NCI-H345 (cell line): ENCODE measurements at regions not wholly inside any gene's neighbourhood (a gene's known extent, or its start where the extent isn't known, plus 50 kb on each side); places are given as distances from the start of the nearest gene placed in this dataset.
A peak's percentile ranks its signal among the peaks of the same experiment; 100 is the strongest.
"Not testable (repeated sequence)": the region's sequence is repeated elsewhere in the genome, so short reads cannot be mapped to it uniquely, and the experiment has no call there.

Source experiments
- DNase-seq: peaks from one replicate; lab custom pipeline; 2025; lab: John Stamatoyannopoulos, UW

DNA sequence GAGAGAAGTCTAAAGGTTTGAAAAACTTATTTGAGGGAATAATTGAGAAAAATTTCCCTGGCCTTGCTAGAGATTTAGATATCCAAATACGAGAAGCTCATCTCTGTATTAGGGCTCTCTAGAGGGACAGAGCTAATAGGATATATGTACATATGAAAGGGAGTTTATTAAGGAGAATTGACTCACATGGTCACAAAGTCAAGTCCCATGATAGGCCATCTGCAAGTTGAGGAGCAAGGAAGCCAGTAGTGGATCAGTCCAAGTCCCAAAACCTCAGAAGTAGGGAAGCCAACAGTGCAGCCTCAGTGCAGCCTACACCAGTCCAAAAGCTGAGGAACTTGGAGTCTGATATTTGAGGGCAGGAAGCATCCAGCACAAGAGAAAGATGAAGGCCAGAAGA is 126.7 kb downstream of the PJA2 start:
- DNase-seq: not testable (repeated sequence)

DNA sequence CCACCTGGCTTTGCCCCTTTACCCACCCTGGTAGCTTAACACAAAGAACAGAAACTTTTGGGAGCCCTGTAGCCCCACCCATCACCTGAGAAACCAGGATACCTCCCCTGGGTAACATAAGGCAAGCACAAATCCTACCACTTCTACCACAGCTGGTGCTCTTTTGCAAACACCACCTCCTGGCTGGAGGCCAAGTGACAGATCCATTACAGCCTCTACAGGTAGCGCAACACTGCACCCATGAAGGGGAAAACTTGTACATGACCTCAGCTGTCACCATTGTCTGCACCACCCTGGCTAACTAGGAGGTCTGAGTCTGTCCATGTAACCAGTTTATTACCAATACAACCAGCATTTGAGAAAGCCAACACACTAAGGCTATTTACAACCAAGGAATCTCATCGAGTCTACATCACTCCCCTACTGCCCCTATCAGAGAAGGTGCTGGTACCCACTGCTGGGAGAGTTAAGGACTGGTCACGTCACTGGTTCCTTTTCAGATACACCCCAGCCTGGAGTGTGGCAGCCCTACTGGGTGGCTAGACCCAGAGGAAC is 128.6 kb downstream of the PJA2 start:
- peak; percentile 94 for DNase-seq

DNA sequence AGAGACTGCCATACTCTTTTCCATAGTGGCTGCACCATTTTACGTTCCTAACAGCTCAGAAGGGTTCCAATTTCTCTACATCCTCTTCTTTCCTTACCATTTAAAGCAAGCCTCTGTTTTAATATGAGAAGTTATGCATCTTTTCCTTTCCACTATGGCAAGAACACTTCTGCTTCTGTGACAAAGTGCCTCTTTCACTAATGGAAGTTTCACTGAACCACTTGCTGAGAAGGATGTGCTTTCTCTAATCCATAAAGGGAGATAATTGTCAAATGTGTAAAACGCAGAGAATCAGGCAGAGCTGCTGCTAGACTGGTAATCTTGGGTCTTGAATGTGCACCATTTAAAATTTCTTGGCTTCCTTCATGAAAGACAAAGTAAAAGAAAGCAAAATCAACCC is 131.6 kb downstream of the PJA2 start:
- DNase-seq: no peak

DNA sequence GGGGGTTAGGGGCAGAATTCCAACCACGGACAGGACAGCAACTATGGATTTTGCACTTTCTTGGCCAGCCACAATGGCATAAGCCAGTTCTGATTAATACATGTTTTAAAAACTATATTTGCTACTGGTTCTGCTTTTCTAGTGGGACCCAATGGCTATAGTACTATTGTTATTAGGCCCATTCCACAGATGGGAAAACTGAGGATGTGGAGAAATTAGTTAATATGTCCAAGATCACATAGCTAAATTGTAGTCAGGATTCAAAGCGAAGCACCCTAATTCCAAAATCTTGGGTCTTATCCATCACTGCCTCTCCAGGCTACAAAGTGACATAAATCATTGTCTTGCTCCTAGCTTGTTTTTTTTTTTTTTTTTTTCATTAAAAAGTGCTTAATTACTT is 133.9 kb downstream of the PJA2 start:
- DNase-seq: no peak

DNA sequence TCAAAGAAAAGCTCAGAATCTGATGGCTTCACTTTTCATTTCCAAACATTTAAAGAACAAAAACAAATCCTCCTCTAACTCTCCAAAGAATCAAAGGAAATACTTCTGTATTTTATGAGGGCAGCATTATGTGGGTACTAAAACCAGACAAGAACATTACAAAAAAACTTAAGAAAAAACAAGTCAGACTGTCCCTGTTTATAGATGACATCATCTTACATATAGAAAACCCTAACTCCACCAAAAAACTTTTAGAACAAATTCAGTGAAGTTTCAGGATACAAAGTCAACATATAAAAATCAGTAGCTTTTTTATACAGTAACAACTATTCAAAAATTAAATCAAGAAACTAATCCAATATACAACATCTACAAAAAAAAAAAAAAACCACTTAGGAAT is 136.2 kb downstream of the PJA2 start:
- DNase-seq: no peak

DNA sequence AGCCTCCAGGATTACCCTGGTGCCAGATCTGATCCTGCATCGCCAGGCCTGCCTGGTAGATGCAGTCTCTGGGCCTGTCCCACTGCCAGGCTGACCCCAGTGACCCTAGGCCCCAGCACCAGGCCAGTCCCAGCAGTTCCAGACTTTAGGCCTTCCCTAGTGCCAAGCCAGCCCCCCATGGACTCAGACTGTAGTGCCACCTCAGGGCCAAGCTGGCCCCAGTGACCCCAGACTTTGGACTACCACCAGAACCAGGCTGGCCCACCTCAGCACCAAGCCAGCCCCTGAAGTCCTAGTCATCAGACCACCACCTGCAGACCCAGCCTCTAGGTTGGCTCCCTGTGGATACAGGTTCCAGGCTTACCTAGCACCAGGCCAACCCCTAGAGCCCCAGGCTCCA is 142.5 kb downstream of the PJA2 start:
- no peak for DNase-seq

DNA sequence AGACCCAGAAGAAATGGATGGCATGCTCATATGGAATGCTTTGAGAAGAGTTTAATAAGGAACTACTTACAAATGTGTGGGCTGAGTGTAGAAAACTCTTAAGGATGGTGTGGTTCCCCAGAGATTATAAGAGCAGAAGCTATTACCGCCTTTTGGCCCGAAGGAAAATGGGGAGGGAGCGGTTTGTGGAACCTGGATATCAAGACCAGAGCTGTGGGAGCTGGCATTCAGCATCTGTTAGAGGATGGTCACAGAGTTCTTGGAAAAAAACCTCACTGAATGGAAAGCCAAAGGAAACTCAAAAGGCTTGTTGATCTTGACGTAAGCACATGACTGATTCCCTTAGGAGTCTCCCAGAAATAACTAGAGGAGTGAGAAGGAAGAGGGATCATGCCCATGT is 151.0 kb downstream of the PJA2 start:
- DNase-seq: no peak

DNA sequence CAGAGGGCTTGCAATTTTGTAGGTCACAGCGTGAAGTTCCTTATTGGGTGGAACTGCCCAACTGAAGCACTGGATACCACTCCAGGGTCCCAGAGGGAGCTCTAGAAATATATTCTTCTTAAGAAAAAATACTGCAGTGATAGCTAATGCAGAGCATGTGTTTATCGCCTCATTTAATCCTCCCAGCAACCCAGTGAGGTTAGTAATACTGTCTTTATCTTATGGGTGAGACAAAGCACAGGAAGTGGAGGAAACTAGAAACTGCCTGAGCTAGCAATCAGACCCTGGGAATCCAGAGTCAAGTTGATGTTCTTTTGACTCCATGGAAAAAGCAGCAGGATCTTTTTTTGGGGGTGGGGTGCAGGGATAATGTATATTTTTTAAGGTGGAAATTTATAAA is 153.3 kb downstream of the PJA2 start:
- DNase-seq: no peak

DNA sequence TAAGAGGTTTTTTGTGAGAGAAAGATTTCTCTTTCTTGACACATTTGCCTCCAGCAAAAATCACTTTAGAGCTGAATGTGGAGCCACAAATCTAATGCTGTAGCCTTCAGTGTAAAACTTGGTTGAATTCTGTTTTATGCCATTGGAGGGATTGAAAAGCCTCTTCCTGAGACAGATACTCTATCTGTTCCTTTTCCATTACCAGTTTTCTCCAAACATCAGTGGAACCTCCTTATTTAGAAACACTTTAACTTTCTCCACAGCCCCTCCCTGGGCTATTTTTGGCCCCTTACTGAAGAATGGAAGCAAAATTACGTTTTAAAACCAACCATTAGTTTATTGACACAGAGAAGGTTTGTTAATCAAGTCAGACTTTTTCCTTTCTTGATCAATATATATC is 155.3 kb downstream of the PJA2 start:
- DNase-seq: no peak

DNA sequence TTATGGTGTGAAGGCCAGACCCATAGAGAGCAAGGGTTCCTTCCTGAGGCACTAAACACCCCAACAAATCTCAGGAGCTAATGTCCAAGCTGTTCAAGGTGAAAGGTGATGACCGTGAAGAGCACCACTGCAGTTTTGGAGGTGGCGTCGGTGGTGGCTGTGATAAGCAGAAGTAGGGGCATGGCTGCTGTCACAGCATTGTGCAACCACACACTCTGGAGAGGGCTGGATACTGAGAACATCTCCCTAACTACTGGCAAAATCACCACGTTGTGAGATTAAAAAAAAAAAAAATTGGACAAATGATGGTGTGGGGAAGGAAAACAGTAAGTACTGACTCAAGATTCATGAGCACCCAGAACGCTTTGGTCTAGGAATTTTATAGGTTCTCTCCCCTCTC is 156.5 kb downstream of the PJA2 start:
- no peak for DNase-seq

DNA sequence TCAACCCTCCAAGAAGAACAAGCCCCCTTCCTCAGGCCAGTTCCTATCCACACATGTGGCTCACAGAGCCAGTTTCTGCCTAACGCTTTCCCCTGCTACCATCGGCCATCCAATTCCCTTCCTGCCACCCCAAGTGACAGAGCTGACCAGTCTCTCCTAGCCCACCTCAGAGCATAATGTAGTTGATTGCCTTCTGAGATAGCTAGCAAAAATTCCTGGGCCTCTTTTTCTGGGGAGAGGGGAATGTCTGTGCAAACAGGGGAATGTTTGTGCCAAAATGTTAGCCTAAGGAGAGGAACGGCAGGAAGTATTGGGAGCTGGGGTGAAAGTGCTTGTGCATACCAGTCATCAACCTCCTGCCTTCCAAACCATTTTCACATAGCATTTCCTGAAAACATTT is 157.0 kb downstream of the PJA2 start:
- no peak for DNase-seq

DNA sequence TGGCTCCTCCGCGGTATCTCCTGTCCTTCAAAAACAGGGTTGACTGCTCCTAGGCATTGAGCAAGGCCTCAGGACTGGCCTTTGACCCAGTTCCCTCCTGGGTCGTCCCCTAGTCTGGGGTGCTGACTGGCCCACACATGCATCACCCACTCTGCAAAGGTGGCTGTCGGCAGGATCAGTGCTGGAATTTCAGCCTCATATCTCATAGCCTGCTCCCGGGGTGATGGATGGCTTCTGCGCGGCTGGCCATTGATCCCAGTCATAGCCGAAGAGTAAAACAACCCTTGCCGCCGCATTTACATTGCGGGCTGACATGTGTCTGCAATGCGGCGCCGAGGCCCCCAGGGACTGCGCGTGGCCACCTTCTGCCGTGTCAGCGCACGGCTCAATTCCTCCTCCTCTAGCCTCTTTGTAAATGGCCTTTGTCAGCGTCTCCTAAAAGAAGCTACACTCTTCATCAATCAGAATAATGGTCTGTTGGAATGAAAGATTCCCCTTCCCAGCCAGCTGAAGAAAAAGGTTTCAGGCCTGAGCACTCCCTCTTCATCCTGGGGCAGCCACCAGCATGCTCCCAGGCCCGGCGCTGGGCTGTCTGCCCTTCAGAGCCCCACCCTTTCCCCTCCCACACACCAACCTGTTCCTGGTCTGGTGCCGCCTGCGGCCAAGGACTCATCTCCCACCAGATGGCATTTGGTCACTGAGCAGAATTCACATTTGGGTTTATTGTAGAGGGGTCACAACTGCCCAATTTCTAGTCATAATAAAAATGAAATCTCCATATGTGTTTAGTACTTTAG is 159.0 kb downstream of the PJA2 start:
- no peak for DNase-seq

DNA sequence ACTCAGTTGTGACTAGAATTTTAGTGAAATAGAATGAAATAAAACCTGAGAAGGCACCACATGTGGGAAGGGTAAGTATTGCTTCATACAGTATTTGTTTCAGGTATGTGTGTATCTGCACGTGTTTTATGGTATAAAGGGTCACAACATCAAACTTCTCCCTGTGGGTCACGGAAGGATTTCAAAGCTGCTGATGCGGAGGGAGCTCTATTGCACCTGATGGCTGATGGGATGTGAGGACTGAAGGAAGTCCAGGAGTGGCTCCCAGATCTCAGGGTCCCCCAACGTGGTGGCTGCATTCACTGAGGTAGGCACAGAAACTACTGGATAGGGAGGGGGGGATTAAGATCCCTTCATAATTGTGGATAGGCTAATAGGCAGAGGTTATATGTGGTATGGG is 159.7 kb downstream of the PJA2 start:
- no peak for DNase-seq

DNA sequence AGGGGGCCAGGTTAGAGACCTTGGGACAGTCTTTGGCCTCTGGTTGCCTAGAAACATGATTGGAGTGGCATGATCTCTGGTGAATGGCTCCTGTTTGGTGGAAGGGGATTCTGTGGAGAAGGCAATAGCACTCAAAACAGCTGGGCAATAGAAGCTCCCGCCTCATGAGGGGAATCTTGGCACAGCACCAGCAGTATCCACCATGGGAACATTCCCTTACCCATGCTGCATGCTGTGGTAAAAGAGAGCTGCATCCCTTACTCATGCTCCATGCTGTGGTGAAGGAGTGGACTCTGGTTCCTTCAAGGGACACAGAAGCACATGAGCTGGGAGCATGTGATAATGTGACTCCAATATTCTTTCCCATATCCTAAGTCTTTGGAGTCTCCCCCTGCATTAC is 160.6 kb downstream of the PJA2 start:
- DNase-seq: no peak

DNA sequence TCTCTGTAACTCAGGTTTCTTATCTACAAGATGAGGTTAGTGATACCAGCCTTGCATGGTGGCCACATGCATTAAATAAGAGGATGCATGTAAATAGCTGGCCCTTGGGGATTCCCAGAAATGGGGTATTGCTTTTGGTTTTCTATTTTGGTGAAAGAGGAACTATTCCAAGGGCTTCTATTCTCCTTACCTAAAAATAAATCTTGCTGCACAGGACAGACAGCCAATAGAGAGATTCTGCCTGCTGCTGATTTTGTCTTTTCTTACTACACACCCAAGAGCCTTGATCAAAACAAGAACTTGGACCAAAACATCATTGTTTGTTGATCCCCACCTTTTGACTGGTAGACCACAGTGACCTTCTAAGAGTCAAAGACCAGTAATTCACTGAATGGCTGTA is 161.8 kb downstream of the PJA2 start:
- DNase-seq: no peak

DNA sequence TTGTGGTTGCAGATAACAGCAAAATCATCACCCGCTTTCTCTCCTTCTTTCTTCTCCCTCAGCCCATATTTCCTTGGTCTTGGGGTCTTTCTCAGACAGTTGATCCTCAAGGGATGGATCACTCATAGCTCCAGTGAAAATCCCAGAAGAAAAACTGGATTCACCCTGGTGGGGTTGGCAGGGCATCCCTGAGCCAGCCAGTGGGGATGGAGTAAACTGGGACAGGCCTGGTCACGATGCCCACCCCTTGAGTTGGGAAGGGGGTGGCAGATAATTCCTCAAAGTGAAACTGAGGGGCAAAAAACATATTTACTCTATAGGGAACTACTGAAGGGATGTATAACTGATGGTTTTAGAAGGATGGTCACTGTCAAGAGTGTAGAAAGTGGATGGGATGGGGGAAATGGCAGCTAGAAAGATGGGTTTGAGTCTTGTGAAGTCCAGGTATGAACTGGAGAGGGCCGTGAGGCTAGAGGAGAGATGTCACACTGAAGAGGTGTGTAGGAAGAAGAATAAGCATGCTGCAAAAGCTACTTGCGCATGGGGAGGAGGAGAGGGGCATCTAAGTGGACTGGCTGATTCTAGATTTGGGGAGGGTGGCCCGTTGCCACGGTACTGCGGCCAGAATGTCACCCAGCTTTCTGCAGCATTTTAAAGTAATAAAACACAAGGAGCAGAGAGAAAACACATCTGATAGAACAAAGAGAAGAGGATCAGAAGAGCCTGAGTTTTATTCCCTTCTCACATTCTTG is 162.8 kb downstream of the PJA2 start:
- no peak for DNase-seq
